ENCODE measurements at regions not wholly inside any gene's neighbourhood (a gene's known extent, or its start where the extent isn't known, plus 50 kb on each side); places are given as distances from the start of the nearest gene placed in this dataset.

GRCh38 chr7:24054236-24054635, 229.8 kb upstream of the NPY start:
- TF ChIP-seq SP1 (IDR thresholded peaks at IDR 0.05; ENCODE audit: low read depth) (no peak), POLR2AphosphoS5 (IDR thresholded peaks at IDR 0.05; ENCODE audit: low read depth, low read length) (no peak), POLR2A (IDR thresholded peaks at IDR 0.05; ENCODE audit: borderline replicate concordance, extremely low read depth, insufficient read depth, insufficient read length) (no peak), JUND (IDR thresholded peaks at IDR 0.05) (no peak), ZFX (IDR thresholded peaks at IDR 0.05) (no peak), TCF7L2 (IDR thresholded peaks at IDR 0.05; ENCODE audit: borderline replicate concordance, extremely low read depth, insufficient read depth, insufficient read length) (no peak), EGR1 (IDR thresholded peaks at IDR 0.05; ENCODE audit: low read depth) (no peak), EZH2phosphoT487 (IDR thresholded peaks at IDR 0.05; ENCODE audit: borderline replicate concordance) (no peak), REST (IDR thresholded peaks at IDR 0.05; ENCODE audit: low read depth) (no peak), YY1 (IDR thresholded peaks at IDR 0.05; ENCODE audit: extremely low read depth, insufficient replicate concordance, low read depth, low read length) (no peak), CBX3 (IDR thresholded peaks at IDR 0.05; ENCODE audit: low read depth) (no peak)
- TF ChIP-seq, protein P1, sequence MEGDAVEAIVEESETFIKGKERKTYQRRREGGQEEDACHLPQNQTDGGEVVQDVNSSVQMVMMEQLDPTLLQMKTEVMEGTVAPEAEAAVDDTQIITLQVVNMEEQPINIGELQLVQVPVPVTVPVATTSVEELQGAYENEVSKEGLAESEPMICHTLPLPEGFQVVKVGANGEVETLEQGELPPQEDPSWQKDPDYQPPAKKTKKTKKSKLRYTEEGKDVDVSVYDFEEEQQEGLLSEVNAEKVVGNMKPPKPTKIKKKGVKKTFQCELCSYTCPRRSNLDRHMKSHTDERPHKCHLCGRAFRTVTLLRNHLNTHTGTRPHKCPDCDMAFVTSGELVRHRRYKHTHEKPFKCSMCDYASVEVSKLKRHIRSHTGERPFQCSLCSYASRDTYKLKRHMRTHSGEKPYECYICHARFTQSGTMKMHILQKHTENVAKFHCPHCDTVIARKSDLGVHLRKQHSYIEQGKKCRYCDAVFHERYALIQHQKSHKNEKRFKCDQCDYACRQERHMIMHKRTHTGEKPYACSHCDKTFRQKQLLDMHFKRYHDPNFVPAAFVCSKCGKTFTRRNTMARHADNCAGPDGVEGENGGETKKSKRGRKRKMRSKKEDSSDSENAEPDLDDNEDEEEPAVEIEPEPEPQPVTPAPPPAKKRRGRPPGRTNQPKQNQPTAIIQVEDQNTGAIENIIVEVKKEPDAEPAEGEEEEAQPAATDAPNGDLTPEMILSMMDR (IDR thresholded peaks at IDR 0.05 in 2 of 3, conservative IDR thresholded peaks at IDR 0.05 in 1 of 3; ENCODE audit: borderline replicate concordance in 1 of 3, insufficient read depth in 1 of 3, low read depth in 2 of 3, low read length in 2 of 3) = no peak
- TF ChIP-seq, protein P2, sequence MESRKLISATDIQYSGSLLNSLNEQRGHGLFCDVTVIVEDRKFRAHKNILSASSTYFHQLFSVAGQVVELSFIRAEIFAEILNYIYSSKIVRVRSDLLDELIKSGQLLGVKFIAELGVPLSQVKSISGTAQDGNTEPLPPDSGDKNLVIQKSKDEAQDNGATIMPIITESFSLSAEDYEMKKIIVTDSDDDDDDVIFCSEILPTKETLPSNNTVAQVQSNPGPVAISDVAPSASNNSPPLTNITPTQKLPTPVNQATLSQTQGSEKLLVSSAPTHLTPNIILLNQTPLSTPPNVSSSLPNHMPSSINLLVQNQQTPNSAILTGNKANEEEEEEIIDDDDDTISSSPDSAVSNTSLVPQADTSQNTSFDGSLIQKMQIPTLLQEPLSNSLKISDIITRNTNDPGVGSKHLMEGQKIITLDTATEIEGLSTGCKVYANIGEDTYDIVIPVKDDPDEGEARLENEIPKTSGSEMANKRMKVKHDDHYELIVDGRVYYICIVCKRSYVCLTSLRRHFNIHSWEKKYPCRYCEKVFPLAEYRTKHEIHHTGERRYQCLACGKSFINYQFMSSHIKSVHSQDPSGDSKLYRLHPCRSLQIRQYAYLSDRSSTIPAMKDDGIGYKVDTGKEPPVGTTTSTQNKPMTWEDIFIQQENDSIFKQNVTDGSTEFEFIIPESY (IDR thresholded peaks at IDR 0.05; ENCODE audit: extremely low read depth, insufficient replicate concordance, low read length) = no peak
- TF ChIP-seq, protein P3, sequence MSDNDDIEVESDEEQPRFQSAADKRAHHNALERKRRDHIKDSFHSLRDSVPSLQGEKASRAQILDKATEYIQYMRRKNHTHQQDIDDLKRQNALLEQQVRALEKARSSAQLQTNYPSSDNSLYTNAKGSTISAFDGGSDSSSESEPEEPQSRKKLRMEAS (IDR thresholded peaks at IDR 0.05) = no peak
- TF ChIP-seq, protein P4, sequence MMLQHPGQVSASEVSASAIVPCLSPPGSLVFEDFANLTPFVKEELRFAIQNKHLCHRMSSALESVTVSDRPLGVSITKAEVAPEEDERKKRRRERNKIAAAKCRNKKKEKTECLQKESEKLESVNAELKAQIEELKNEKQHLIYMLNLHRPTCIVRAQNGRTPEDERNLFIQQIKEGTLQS (IDR thresholded peaks at IDR 0.05) = no peak
- Histone ChIP-seq H3K4me3 (replicated peaks in 1 of 2; ENCODE audit: low read depth in 1 of 2, low read length in 2 of 2) (no peak overlapping the region), H3K4me2 (ENCODE audit: low read length) (no peak overlapping the region), H3K9me3 (ENCODE audit: control insufficient read depth in 1 of 2, insufficient read depth in 1 of 2, low read depth in 1 of 2, low read length in 2 of 2) (no peaks in the 10 kb centered on the region), H4K20me1 (ENCODE audit: insufficient read depth) (no peaks in the 10 kb centered on the region), H3K36me3 (ENCODE audit: control insufficient read depth in 1 of 2, insufficient read depth in 2 of 2, low read length in 2 of 2) (no peaks in the 10 kb centered on the region), H3K4me1 (ENCODE audit: control insufficient read depth in 1 of 2, insufficient read depth in 2 of 2, low read length in 2 of 2) (no peaks in the 10 kb centered on the region), H2AFZ (ENCODE audit: low read depth, low read length, poor library complexity, severe bottlenecking) (no peak overlapping the region), H3K9me2 (ENCODE audit: insufficient read depth) (no peaks in the 10 kb centered on the region), H3K27me3 (ENCODE audit: insufficient read depth, low read length) (peaks cover 34% of the 10 kb centered on the region), H3K27ac (ENCODE audit: low read depth, low read length) (no peak overlapping the region), H3K79me2 (ENCODE audit: insufficient read depth, low read length) (no peaks in the 10 kb centered on the region), H3K9ac (ENCODE audit: low read length) (no peak overlapping the region)
- intact Hi-C loops (cut with micrococcal nuclease) = no loop called here
- no peak for ATAC-seq
- ChIA-PET RAD21 (ENCODE audit: low non-redundant PET in 1 of 2, low total read pairs in 2 of 2, uncharacterized antibody in 2 of 2, unreplicated experiment in 2 of 2) (no interaction called here), POLR2A (no interaction called here), CTCF (no interaction called here)
- DNase-seq (ENCODE audit: low read depth, low spot score) = no peak
- BruUV-seq (replicated peaks) = no TSS peak
